GM21786 (cell line): ENCODE measurements at regions not wholly inside any gene's neighbourhood (a gene's known extent, or its start where the extent isn't known, plus 50 kb on each side); places are given as distances from the start of the nearest gene placed in this dataset.
"Not testable (repeated sequence)": the region's sequence is repeated elsewhere in the genome, so short reads cannot be mapped to it uniquely, and the experiment has no call there.

ENCODE experiments used
- ATAC-seq: cut with Tn5 transposase; IDR thresholded peaks from one replicate; pipeline ENCODE4 v1.9.1; 2021; ENCODE audit not compliant: unreplicated experiment

DNA sequence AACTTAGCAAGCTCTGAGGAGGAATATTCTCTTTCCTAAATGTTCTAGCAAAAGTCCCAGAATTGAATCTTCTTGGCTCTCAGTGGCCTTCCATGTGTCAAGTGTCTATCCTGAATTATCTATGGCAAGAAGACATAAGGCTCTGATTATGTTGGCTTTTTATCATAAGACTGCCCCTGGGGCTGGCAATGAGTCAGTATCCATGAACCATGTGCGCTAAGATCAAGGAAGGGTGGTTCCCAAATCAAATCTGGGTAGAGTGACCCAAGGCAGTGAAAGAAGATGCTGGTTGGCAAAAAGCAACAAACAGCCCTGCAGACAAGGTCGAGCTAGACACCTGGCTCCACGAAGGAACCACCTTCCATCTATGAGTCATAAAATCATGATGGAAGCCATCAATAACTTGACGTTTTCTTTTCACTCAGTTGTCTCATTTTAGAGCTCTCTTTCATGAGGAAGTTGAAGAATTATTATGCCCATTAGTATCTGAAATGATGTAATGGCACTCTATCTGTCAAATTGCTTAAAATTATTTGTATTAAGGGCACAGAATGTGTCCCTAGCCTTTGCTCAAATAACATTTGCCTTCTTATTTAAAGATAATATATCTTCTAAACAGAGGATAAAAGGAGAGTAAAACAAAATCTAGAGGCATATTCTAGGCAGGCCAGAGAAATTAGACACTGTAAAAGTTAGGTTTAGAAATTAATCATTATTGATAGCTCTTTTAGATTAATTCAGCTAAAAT is 657.7 kb upstream of the GOT2 start:
- no peak for ATAC-seq

DNA sequence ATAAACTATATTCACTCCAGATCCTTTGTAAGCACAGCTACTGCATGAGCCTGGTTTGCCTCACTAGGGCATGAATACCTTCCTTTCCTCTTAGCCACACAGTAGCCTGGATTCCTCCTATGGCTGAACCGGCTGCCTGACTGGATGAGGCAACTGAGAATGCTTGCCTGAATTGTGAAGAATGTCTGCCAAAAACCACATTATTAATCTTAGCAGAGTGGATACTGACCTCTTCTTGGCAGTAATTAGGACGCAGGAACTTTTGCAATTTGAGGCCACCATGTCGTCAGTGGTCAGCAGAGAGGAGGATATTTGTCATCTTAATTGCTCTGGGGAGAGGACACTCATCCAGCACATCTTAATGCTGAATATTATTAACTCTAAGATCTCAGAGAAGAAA is 651.8 kb upstream of the GOT2 start:
- ATAC-seq, result no peak

DNA sequence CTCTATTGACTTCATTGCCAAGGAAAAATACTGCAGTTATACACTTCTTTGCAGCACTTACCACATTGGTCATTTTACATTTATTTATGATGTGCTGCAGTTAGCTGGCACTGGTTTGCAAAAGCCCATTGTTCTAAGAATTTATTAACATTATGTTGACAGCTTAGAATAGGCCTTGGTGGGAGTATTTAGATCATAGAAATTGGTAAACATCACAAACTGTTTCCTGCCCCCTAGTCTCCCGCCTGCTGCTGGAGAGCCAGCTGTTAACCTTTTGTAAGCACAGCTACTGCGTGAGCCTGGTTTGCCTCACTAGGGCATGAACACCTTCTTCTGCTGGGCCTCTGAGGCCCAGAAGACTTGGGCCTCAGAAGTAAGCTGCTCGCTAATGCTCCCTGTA is 651.4 kb upstream of the GOT2 start:
- ATAC-seq, result no peak

DNA sequence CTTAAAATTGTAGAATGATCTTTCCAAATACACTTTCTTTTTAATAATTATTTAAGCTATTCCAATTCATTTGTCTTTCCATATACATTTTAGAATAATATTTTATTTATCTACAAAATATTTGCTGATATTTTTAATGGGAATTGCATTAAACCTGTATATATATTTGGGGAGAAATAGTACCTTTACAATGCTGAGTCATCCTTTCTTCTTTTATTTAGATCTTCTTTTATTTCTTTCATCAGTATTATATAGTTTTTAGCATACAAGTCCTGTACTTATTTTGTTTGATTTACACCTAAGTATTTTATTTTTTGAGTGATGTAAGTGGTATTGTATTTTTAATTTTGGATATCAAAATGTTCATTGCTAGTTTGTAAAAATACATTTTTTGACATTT is 639.5 kb upstream of the GOT2 start:
- ATAC-seq, result no peak

DNA sequence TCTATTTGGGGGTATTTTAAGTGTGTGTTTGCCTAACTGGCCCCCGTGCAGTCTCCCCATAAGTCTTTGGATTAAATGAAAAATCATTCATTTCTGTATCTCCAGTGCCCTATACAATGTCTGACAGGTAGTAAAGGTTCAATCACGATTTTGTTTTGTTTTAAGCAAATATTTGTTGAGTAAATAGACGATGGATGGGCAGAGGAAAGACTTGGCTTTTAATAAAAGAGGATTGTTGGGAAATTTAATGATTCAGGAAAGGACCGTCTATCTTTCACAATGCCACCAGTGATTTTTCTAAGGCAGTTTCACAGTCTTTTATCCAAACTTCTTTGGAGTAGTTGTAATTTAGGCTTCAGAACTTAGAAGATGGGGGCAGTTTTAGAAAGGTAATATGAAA is 636.6 kb upstream of the GOT2 start:
- no peak for ATAC-seq

DNA sequence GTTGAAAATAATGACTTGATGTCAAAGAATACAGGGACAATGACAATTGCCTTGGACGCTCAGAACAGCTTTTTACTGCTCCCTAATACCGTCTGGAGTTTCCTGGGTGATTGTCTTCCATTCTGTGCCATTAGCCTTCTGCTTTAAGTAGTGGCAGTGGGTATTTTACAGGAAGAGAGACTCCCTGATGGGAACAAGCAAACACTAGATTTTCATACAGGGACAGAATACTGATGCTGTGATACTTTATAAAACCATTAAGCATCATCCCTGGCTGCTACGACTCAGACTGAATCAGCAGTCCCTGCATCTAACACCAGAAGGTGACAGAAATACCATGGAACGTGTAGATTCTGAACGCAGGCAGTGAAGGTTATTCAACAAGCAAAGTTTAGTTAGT is 635.4 kb upstream of the GOT2 start:
- ATAC-seq, result no peak

DNA sequence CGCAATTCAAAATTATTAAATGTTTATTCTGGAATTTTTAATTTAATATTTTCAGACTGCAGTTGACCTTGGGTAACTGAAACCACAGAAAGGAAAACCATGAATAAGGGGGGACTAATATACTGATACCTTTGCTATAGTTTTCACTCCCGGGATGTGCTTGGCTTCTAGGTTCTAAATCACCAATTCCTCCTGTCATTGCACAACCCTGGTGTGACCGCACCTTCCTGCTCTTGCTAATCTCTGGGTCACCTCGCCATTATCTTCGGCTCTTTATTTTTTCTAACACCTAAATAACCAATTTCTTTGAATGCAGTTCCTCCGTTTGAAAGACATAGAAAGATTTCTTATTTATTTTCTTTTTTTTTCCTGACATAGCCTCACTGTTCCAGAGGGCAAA is 634.5 kb upstream of the GOT2 start:
- no peak for ATAC-seq

DNA sequence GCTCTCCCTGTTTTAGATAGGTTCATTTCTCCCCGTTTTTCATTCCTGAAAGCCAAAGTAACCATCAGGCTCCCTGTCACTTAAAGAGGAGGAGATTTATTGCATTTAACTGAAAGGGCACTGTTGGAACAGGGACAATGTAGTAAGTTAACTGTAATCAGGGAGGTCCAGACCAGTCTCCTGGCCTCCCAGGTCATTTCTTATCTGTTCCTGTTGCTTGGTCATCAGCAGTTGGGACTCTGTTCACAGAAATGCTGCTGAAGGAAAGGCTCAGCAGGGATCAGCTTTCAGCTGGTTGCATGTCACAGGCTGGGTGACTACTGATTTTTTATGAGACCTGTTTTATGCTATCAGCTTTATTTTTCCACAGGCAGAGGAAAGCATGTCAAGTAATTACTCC is 622.6 kb upstream of the GOT2 start:
- no peak for ATAC-seq

DNA sequence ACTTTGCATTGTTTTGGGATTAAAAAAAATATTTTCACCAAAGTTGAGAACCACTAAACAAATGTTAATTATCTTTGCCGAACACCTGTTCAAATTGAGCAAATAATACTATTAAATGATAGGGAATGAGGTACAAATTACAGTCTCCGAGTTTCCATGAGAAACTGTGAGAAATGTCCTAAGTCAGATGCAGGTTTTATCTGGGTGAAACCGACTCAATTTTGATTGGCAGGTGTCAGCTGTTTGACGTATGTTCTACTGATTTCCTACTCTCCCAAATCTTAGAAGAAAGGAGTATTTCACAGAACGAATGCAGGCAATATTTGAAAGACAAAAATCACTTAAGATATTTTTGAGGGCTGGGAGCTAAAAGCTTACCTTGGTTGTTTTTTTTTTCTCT is 622.0 kb upstream of the GOT2 start:
- no peak for ATAC-seq

DNA sequence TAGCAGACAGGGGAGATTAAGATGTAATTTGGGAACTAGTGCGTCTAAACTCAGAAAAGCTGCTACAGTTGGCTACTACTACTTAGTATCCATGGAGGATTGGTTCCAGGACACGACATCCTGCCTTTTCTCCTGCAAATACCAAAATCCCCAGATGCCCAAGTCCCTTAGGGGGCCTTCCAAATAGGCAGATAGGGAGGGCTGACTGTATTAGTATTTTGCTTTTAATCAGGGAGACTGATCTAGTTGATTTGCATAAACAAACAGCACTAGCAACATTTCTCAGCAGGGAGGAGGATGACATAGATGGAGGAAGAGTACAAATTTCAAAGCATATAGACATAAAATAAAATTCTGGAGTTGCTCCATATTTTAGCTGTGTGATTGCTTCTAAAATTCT is 621.6 kb upstream of the GOT2 start:
- ATAC-seq, result no peak

DNA sequence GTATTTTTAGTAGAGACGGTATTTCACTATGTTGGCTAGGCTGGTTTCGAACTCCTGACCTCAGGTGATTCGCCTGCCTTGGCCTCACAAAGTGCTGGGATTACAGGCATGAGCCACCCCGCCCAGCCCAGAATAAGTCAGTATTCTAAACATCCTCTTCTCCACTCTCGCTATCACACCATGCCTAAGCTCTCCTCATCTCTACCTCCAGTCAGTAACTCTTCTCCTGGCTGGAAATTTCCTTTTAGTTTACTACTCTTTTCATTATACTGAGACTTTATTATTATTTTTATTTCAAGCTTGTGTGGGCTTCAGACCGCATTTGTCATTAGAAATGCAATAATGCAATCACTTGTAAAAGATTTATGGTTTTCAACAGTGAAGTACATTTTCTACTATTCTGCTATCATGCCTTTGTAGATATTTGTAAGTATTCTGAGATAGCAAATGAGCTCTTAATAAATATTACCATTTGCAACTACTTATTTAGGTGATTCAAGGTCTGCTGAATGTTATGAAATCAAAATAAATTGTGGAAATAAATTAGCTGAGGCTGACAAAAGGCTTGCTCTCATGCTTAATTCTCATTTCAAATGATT is 617.3 kb upstream of the GOT2 start:
- no peak for ATAC-seq

DNA sequence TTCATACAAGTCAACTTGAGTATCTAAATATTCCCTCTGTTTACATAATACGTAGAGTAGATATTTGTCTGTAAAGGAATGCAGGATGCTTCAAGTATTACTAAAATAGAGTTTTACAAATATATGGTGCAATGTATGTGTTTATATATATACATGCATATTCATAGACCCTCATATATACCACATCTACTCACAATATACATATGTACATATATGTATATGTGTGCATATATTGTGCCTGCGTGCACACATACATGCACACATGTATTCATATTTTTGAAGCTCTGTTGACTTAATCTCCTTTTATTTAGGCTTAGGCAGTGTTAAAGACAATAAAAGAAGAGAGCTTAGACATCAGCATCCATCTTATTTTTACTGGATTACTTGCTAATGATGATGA is 616.6 kb upstream of the GOT2 start:
- no peak for ATAC-seq

DNA sequence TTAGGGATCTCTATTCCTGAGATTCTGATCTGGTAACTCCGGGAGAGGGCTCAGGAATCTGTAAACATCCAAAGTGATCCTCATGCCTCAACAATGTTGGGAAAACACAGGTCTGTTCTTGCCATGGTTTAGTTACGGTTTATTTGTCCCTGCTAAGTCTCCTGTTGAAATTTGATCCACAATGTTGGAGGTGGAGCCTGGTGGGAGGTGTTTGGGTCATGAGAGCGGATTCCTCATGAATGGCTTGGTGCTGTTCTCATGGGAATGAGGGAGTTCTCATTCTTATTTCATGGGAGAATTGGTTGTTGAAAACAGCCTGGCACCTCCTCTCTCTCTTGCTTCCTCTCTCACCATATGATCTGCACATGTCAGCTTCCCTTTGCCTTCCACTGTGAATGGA is 608.6 kb upstream of the GOT2 start:
- no peak for ATAC-seq

DNA sequence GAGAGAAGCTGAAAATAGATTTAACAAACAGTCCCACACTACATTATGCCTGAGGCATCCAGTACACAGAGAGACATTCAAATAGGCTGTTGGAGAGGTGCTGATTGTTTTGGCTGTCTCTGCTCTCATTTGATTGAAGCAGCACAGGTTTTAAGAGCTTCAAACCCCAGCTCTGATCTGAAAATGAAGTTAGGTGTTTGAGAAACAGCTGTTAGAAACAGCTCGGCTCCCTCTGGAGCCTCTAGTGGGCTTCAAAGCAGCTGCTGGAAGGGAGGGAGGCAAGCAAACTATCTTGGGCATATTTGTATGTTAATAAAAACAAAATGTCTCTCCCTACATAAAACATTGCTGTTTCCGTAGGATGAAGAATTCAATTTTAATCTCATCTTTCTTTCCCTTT is 607.3 kb upstream of the GOT2 start:
- no peak for ATAC-seq

DNA sequence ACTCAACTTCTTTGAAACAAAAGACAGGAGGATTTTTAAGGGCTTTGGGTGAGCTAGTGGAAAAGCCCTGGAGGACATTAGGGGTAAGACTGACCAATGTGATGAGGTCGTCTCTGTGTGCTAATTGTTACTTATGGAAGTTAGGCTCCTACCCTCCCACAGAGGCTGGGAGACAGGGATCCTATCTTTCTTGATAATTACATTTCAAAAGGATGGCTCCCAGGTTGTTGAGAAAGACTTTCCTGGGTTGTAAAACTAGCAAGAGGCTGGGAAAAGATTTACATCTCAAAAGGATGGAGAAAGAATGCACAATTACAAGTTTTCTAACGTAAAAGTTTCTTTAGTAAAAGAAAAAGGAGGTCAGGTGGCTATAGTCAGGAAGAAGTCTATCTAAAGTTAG is 605.8 kb upstream of the GOT2 start:
- ATAC-seq, result no peak

DNA sequence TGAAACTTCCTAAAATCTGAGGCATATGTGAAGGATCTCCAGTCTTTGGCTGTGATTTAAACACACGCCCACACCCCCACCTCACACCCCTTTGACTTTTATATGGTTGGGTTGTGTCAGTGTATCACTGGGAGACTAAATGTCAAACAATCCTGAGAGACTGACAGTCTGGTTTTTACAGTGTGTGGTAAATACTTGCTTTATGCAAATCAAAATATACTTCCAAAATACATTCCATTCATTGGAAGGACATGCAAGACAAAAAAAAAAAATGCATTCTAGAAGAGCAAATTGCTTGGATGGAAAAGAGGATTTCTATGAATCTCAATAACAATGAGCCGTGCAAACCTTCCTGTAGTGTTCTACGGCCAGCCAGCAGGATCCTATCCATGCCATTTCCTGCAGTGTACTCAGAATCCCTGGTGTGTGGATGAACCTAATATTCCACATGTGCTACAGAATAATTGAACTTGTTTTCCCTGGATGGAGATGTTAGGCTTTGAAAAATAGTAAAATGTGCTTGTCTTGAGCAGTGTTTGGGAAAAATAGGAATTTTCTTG is 602.1 kb upstream of the GOT2 start:
- ATAC-seq, result no peak

DNA sequence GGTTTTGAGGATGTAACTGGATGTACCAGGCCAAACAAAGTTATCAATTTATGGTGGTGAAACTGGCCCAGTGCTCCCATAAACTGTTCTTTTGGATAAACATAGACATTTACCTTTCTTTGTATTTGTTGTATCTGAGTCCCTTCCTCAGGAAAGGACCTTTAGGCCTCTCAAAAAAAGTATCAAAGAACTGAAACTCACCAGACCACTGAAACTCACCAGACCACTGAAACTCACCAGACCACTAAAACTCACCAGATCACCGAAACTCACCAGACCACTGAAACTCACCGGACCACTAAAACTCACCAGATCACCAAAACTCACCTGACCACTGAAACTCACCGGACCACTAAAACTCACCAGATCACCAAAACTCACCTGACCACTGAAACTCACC is 597.6 kb upstream of the GOT2 start:
- not testable (repeated sequence) for ATAC-seq

DNA sequence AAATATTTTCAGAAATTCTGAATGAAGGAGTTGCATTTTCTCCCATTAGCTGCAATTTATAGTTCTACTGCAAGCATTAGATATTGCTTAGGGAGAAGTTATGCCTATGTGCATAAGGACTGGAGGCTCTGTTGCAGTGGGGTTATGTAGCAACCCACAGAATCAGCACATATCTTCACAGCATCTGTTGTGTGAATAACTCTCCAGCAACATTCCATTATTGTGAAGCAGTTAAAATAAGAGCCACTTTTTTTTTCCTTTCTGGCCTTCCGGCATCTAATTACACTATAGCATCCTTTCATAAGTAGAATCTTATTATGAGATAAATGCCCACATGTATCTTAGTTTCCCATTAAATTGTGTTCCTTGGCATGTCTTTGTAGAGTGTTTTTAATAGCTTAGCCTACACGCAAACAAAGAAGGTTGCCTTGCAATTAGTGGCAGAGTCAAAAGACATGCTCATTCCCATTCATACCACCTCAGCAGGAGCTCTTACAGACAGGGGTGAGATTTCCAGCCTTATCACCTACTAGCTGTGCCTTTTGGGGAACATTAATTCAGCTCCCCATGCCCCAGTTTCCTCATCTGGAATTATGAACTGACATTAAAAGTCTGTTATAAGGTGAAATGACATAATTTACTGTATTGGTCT is 596.0 kb upstream of the GOT2 start:
- ATAC-seq, result no peak

DNA sequence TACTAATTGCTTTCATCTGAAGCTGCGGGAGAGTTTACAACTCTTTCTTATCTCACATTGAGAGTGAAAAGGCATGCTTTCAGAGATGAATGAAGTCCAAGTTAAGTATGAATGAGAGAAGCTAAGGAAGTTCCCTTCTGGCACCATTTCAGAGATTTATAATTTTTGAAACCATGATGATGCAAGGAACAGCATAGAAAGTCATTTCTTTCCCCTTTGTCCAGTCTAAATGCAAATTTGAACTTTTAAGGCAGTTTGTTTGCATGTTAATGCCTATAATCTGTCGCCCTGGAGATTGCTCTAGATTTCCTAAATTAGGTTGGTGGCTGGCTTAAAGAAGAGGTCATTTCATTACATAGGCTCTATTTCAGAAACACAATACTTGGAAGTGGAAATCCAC is 594.8 kb upstream of the GOT2 start:
- ATAC-seq, result no peak

DNA sequence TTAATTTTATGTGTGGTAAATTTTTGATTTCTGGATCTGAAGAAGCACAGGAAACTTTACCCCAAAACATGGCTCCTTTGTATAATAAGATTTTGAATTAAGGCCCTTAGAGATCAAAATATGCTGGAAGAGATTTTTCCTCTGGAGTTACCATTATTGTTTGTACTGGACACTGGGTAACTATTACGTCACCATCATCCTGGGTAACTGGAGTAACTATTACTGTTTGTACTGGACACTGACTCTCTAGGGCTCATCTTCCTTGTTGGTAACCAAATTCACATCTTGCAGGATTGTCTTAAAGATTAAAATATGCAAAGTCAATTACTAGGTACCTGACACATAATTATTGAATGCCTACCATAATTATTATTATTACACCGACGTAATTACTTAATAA is 593.8 kb upstream of the GOT2 start:
- ATAC-seq, result no peak

DNA sequence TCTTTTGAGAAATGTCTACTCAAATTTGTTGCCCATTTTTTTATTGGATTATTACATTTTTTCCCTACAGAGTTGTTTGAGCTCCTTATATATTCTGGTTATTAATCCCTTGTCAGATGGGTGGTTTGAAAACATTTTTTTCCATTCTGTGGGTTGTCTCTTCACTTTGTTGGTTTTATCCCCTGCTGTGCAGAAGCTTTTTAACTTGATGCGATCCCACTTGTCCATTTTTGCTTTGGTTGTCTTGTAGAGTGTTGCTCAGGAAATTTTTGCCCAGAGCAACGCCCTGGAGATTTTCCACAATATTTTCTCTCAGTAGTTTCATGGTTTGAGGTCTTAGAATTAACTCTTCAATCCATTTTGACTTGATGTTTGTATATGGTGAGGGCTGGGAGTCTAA is 592.8 kb upstream of the GOT2 start:
- ATAC-seq, result no peak

DNA sequence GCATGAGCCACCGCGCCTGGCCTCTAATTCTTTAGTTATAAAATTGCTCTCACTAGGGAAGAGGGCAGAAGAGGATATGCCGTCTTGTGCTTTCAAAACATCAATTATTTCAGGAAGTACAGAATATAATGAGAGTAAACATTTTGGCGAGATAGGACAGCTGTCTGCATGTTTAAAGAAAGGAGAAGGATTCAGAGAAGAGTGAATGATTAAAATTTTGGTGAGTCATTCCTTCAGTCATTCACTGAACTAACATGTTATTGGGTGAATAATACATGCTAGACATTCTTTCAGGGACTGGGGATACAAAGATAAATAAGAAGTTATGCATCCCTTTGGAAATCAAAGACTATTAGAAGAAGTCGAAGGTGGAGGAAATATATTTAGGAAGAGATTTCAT is 590.3 kb upstream of the GOT2 start:
- ATAC-seq, result no peak
